ENCODE measurements at regions not wholly inside any gene's neighbourhood (a gene's known extent, or its start where the extent isn't known, plus 50 kb on each side); places are given as distances from the start of the nearest gene placed in this dataset.
"Not testable (repeated sequence)": the region's sequence is repeated elsewhere in the genome, so short reads cannot be mapped to it uniquely, and the experiment has no call there.

DNA sequence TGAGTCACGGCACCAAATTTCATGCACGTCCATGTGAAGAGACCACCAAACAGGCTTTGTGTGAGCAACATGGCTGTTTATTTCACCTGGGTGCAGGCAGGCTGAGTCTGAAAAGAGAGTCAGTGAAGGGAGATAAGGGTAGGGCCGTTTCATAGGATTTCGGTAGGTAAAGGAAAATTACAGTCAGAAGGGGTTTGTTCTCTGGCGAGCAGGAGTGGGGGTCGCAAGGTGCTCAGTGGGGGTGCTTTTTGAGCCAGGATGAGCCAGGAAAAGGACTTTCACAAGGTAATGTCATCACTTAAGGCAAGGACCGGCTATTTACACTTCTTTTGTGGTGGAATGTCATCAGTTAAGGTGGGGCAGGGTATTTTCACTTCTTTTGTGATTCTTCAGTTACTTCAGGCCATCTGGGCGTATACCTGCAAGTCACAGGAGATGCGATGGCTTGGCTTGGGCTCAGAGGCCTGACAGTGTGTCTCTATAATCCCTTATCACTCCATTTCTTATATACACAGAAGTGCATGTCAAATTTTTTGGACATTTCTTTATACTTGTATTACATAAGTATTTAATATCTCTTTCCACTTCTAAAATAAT, 870.3 kb downstream of the TBL1XR1 start:
- not testable (repeated sequence) for H3K4me1 ChIP-seq (ENCODE audit: control insufficient read depth in 3 of 3, insufficient read depth in 2 of 3, low read depth in 1 of 3, low read length in 2 of 3); H3K9me3 ChIP-seq (ENCODE audit: control insufficient read depth in 2 of 2, insufficient read depth in 1 of 2, low read depth in 1 of 2, low read length in 1 of 2); DNase-seq; H3K4me3 ChIP-seq (ENCODE audit: low read depth in 1 of 3, low read length in 3 of 3); H3K27me3 ChIP-seq (ENCODE audit: control insufficient read depth in 3 of 3, insufficient read depth in 3 of 3, low read length in 3 of 3); FAIRE-seq; H3K27ac ChIP-seq (ENCODE audit: low read depth in 1 of 3, low read length in 2 of 3); H3K36me3 ChIP-seq (ENCODE audit: control insufficient read depth in 3 of 3, insufficient read depth in 2 of 3, low read depth in 1 of 3, low read length in 3 of 3)
- 71 to 74% (median 71%) methylated on average over 8 to 9 of the region's 9 CpGs for WGBS, 3 donors

DNA sequence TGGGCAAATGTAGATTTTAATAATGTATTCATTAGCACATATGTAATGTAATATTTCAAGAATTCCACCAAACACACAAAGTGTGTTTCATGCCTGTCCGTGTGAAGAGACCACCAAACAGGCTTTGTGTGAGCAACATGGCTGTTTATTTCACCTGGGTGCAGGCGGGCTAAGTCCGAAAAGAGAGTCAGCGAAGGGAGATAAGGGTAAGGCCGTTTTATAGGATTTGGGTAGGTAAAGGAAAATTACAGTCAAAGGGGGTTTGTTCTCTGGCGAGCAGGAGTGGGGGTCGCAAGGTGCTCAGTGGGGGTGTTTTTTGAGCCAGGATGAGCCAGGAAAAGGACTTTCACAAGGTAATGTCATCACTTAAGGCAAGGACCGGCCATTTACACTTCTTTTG, 875.8 kb downstream of the TBL1XR1 start:
- DNase-seq; H3K4me3 ChIP-seq (ENCODE audit: low read depth in 1 of 3, low read length in 3 of 3); H3K4me1 ChIP-seq (ENCODE audit: control insufficient read depth in 3 of 3, insufficient read depth in 2 of 3, low read depth in 1 of 3, low read length in 2 of 3); H3K36me3 ChIP-seq (ENCODE audit: control insufficient read depth in 3 of 3, insufficient read depth in 2 of 3, low read depth in 1 of 3, low read length in 3 of 3); H3K27ac ChIP-seq (ENCODE audit: low read depth in 1 of 3, low read length in 2 of 3); FAIRE-seq; H3K27me3 ChIP-seq (ENCODE audit: control insufficient read depth in 3 of 3, insufficient read depth in 3 of 3, low read length in 3 of 3); H3K9me3 ChIP-seq (ENCODE audit: control insufficient read depth in 2 of 2, insufficient read depth in 1 of 2, low read depth in 1 of 2, low read length in 1 of 2): not testable (repeated sequence)
- WGBS, 3 donors = 83 to 85% (median 83%) methylated on average over 5 to 8 of the region's 8 CpGs

DNA sequence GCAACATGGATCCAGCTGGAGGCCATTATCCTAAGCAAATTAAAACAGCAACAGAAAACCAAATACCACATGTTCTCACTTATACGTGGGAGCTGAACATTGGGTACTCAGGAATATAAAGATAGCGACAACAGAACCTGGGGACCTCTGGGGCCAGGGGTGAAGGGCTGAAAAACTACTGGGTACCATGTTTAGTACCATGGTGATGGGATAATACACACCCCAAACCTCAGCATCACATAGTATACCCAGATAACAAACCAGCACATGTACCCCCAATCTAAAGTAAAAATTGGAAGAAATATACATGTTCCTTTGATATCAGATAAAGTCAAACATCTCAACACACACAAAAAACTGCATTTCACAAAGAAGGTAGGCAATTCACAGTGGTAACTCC, 876.2 kb downstream of the TBL1XR1 start:
- no peak for FAIRE-seq
- no peaks in the 10 kb centered on the region for H3K27me3 ChIP-seq (ENCODE audit: control insufficient read depth in 3 of 3, insufficient read depth in 3 of 3, low read length in 3 of 3)
- no peaks in the 10 kb centered on the region for H3K9me3 ChIP-seq (ENCODE audit: control insufficient read depth in 2 of 2, insufficient read depth in 1 of 2, low read depth in 1 of 2, low read length in 1 of 2)
- H3K36me3 ChIP-seq (ENCODE audit: control insufficient read depth in 3 of 3, insufficient read depth in 2 of 3, low read depth in 1 of 3, low read length in 3 of 3) = no peaks in the 10 kb centered on the region
- DNase-seq = no peak
- 76 to 91% (median 86%) methylated on average over 2 of the region's 2 CpGs for WGBS, 3 donors
- H3K4me3 ChIP-seq (ENCODE audit: low read depth in 1 of 3, low read length in 3 of 3) = no peak overlapping the region
- no peak overlapping the region for H3K27ac ChIP-seq (ENCODE audit: low read depth in 1 of 3, low read length in 2 of 3)
- no peaks in the 10 kb centered on the region for H3K4me1 ChIP-seq (ENCODE audit: control insufficient read depth in 3 of 3, insufficient read depth in 2 of 3, low read depth in 1 of 3, low read length in 2 of 3)

DNA sequence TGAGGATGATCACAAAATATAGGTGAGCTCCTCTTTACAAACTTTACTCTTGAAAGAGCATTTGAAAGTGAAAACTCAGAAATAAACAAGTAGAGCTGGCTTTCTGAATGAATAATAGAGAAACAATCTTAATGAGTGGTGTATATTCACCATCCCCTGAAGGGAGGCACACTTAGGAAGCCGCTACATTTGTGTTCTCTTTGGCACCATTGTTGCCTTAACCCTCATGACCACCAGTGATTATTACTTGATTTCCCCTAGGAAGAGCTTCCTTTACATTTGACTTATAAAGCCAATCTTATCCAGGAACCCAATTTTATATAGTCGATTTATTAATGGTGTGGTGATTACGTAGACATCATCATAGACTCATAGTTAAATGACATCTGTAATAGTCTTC, 883.9 kb downstream of the TBL1XR1 start:
- H3K4me3 ChIP-seq (ENCODE audit: low read depth in 1 of 3, low read length in 3 of 3) = no peak overlapping the region
- 57 to 90% (median 75%) methylated on average over 3 of the region's 3 CpGs for WGBS, 3 donors
- no peak overlapping the region for H3K27ac ChIP-seq (ENCODE audit: low read depth in 1 of 3, low read length in 2 of 3)
- no peaks in the 10 kb centered on the region for H3K9me3 ChIP-seq (ENCODE audit: control insufficient read depth in 2 of 2, insufficient read depth in 1 of 2, low read depth in 1 of 2, low read length in 1 of 2)
- H3K27me3 ChIP-seq (ENCODE audit: control insufficient read depth in 3 of 3, insufficient read depth in 3 of 3, low read length in 3 of 3) = no peaks in the 10 kb centered on the region
- no peaks in the 10 kb centered on the region for H3K36me3 ChIP-seq (ENCODE audit: control insufficient read depth in 3 of 3, insufficient read depth in 2 of 3, low read depth in 1 of 3, low read length in 3 of 3)
- H3K4me1 ChIP-seq (ENCODE audit: control insufficient read depth in 3 of 3, insufficient read depth in 2 of 3, low read depth in 1 of 3, low read length in 2 of 3) = no peaks in the 10 kb centered on the region
- DNase-seq (no peak), FAIRE-seq (no peak)

DNA sequence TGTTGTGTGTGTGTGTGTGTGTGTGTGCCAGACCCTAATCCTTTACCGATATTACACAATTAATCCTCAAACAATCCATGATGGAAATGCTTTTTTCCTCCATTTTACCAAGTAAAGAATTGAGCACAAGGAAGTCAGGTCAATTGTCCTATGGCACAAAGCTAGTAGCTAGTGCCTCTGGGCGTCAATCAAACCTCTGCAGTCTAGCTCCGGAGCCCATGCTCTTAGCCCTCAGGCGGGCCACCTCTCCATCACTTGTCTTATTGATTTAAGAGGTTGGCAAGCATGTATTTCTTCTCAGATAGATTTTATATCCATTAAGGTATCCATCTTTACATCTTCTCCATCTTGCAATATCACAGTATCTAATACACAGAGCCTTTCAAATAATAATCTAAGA, 886.6 kb downstream of the TBL1XR1 start:
- WGBS, 3 donors = 92 to 100% (median 92%) methylated on average over 4 of the region's 4 CpGs
- no peaks in the 10 kb centered on the region for H3K9me3 ChIP-seq (ENCODE audit: control insufficient read depth in 2 of 2, insufficient read depth in 1 of 2, low read depth in 1 of 2, low read length in 1 of 2)
- no peak overlapping the region for H3K4me3 ChIP-seq (ENCODE audit: low read depth in 1 of 3, low read length in 3 of 3)
- no peaks in the 10 kb centered on the region for H3K4me1 ChIP-seq (ENCODE audit: control insufficient read depth in 3 of 3, insufficient read depth in 2 of 3, low read depth in 1 of 3, low read length in 2 of 3)
- H3K36me3 ChIP-seq (ENCODE audit: control insufficient read depth in 3 of 3, insufficient read depth in 2 of 3, low read depth in 1 of 3, low read length in 3 of 3) = no peaks in the 10 kb centered on the region
- no peaks in the 10 kb centered on the region for H3K27me3 ChIP-seq (ENCODE audit: control insufficient read depth in 3 of 3, insufficient read depth in 3 of 3, low read length in 3 of 3)
- no peak overlapping the region for H3K27ac ChIP-seq (ENCODE audit: low read depth in 1 of 3, low read length in 2 of 3)
- FAIRE-seq (no peak), DNase-seq (no peak)

DNA sequence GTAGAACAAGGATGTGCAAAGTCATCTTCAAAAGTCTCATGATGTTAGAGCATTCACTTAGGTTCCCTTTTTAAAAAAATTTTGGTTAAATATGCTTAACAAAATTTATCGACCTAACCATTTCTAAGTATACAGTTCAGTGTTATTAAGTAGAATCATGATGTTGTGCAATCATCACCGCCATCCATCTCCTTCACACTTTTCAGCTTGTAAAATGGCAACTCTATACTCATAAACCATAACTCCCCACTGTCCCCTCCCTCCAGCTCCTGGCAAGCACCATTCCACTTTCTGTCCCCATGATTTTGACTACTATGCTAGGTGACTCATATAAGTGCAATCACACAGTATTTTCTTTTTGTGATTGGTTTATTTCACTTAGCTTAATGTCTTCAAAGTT, 895.0 kb downstream of the TBL1XR1 start:
- no peaks in the 10 kb centered on the region for H3K4me1 ChIP-seq (ENCODE audit: control insufficient read depth in 3 of 3, insufficient read depth in 2 of 3, low read depth in 1 of 3, low read length in 2 of 3)
- 87 to 95% (median 89%) methylated on average over 2 of the region's 2 CpGs for WGBS, 3 donors
- no peaks in the 10 kb centered on the region for H3K27me3 ChIP-seq (ENCODE audit: control insufficient read depth in 3 of 3, insufficient read depth in 3 of 3, low read length in 3 of 3)
- no peak overlapping the region for H3K4me3 ChIP-seq (ENCODE audit: low read depth in 1 of 3, low read length in 3 of 3)
- FAIRE-seq (no peak), DNase-seq (no peak)
- no peaks in the 10 kb centered on the region for H3K9me3 ChIP-seq (ENCODE audit: control insufficient read depth in 2 of 2, insufficient read depth in 1 of 2, low read depth in 1 of 2, low read length in 1 of 2)
- H3K27ac ChIP-seq (ENCODE audit: low read depth in 1 of 3, low read length in 2 of 3) = no peak overlapping the region
- no peaks in the 10 kb centered on the region for H3K36me3 ChIP-seq (ENCODE audit: control insufficient read depth in 3 of 3, insufficient read depth in 2 of 3, low read depth in 1 of 3, low read length in 3 of 3)

DNA sequence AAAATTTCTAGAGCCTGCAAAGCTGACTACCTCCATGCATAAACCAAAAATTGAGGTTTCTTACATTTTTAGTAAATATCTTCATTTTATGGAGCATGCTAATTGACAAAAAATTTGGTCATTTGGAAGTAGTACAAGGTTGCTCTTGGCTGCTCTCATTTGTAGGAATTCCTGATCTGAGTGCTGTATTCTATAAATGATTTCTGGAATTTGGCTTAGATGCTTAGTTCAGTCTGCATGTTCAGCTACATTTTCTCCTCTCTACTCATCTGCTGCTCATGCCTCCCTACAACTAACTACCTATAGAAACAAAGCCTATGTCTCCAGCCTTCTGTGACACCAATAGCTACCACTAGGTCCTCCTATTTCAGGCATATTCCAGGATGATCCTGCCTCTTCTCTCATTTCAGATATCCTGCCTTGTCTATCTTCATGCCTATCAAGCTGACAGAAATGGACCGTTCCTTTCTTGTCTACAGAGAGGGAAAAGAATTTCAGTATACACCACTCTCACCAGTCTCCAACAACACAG, 901.1 kb downstream of the TBL1XR1 start:
- Histone ChIP-seq H3K4me3 (ENCODE audit: low read depth in 1 of 3, low read length in 3 of 3) (no peak overlapping the region), H3K4me1 (ENCODE audit: control insufficient read depth in 3 of 3, insufficient read depth in 2 of 3, low read depth in 1 of 3, low read length in 2 of 3) (no peaks in the 10 kb centered on the region), H3K27ac (ENCODE audit: low read depth in 1 of 3, low read length in 2 of 3) (no peak overlapping the region), H3K36me3 (ENCODE audit: control insufficient read depth in 3 of 3, insufficient read depth in 2 of 3, low read depth in 1 of 3, low read length in 3 of 3) (no peaks in the 10 kb centered on the region), H3K27me3 (ENCODE audit: control insufficient read depth in 3 of 3, insufficient read depth in 3 of 3, low read length in 3 of 3) (no peaks in the 10 kb centered on the region), H3K9me3 (ENCODE audit: control insufficient read depth in 2 of 2, insufficient read depth in 1 of 2, low read depth in 1 of 2, low read length in 1 of 2) (no peaks in the 10 kb centered on the region)
- DNase-seq = no peak
- no peak for FAIRE-seq
- 80 to 84% (median 83%) methylated on average over 1 of the region's 1 CpG for WGBS, 3 donors

DNA sequence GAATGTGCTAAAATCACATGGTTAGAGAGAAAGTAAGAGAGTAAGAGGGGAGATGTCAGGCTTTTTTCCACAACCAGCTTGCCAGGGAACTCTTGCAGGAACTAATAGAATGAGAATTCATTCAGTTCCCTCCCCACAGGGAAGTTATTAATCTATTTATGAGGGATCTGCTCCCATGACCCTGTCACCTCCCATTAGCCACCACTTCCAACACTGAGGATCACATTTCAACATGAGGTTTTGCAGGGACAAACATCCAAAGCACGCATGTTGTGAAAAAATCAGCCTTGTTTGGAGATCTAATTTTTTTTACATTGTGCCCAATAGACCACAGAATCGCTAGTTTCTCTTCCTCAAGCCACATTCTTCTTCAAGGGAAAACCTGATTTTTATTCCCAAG, 904.0 kb downstream of the TBL1XR1 start:
- no peaks in the 10 kb centered on the region for H3K36me3 ChIP-seq (ENCODE audit: control insufficient read depth in 3 of 3, insufficient read depth in 2 of 3, low read depth in 1 of 3, low read length in 3 of 3)
- FAIRE-seq (no peak), DNase-seq (no peak)
- no peak overlapping the region for H3K4me3 ChIP-seq (ENCODE audit: low read depth in 1 of 3, low read length in 3 of 3)
- no peaks in the 10 kb centered on the region for H3K9me3 ChIP-seq (ENCODE audit: control insufficient read depth in 2 of 2, insufficient read depth in 1 of 2, low read depth in 1 of 2, low read length in 1 of 2)
- no peak overlapping the region for H3K27ac ChIP-seq (ENCODE audit: low read depth in 1 of 3, low read length in 2 of 3)
- H3K4me1 ChIP-seq (ENCODE audit: control insufficient read depth in 3 of 3, insufficient read depth in 2 of 3, low read depth in 1 of 3, low read length in 2 of 3) = no peaks in the 10 kb centered on the region
- WGBS, 3 donors = 69 to 89% (median 87%) methylated on average over 2 of the region's 2 CpGs
- H3K27me3 ChIP-seq (ENCODE audit: control insufficient read depth in 3 of 3, insufficient read depth in 3 of 3, low read length in 3 of 3) = no peaks in the 10 kb centered on the region

DNA sequence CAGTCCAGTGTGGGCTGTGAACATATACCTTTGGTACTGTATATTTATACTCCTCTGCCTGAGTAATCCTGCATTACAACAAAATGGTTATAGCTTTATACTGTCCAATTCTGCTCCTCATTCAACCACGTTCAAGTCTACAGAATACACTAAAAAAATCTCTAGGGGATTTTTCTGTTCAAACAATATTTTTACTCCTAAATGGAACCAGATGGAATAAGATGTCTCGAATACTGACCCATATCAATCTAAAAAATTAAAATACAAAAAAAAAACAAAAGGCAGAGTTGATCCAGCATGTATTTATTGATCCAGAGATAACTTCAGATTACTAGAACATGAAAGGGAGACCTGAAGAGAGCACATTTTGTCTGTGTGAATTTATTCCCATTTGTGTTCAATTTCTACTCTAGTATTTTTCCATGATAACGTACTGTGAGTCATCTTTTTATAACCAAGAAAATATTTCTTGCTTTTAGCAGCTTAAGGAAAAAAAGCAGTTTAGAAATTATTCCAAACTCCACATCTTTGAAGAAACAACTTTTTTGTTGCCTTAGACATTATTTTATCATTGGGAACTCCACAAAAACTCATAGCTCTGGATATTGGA, 910.7 kb downstream of the TBL1XR1 start:
- 63 to 68% (median 65%) methylated on average over 3 of the region's 3 CpGs for WGBS, 3 donors
- FAIRE-seq (no peak), DNase-seq (no peak)
- Histone ChIP-seq H3K36me3 (ENCODE audit: control insufficient read depth in 3 of 3, insufficient read depth in 2 of 3, low read depth in 1 of 3, low read length in 3 of 3) (no peaks in the 10 kb centered on the region), H3K4me3 (ENCODE audit: low read depth in 1 of 3, low read length in 3 of 3) (no peak overlapping the region), H3K4me1 (ENCODE audit: control insufficient read depth in 3 of 3, insufficient read depth in 2 of 3, low read depth in 1 of 3, low read length in 2 of 3) (no peaks in the 10 kb centered on the region), H3K27ac (ENCODE audit: low read depth in 1 of 3, low read length in 2 of 3) (no peak overlapping the region), H3K27me3 (ENCODE audit: control insufficient read depth in 3 of 3, insufficient read depth in 3 of 3, low read length in 3 of 3) (no peaks in the 10 kb centered on the region), H3K9me3 (ENCODE audit: control insufficient read depth in 2 of 2, insufficient read depth in 1 of 2, low read depth in 1 of 2, low read length in 1 of 2) (no peaks in the 10 kb centered on the region)
